Ovary (tissue), 7 donors: ENCODE measurements at regions not wholly inside any gene's neighbourhood (a gene's known extent, or its start where the extent isn't known, plus 50 kb on each side); places are given as distances from the start of the nearest gene placed in this dataset.

ENCODE experiments used
- DNase-seq, 5 donors: peaks; one replicate each; pipeline ENCODE4 v3.0.0-alpha.2; 2019 to 2020
- H3K27ac ChIP-seq, 2 donors: fragments of 200-600 bp; one replicate each; pipeline versions ENCODE4 v1.5.1 to v1.8.0; 2019 to 2022
- H3K27me3 ChIP-seq: fragments of 200-600 bp; one replicate; pipeline ENCODE4 v1.8.0; 2022
- H3K36me3 ChIP-seq: fragments of 200-600 bp; sonication (generic); one replicate; pipeline ENCODE4 v1.5.1; 2019
- H3K4me1 ChIP-seq: one replicate; pipeline ENCODE4 v1.8.1; 2013; ENCODE audit warnings: mild to moderate bottlenecking, moderate library complexity; ENCODE audit not compliant: insufficient read depth
- H3K4me3 ChIP-seq: fragments of 200-600 bp; sonication (generic); one replicate; pipeline ENCODE4 v1.5.1; 2017
- H3K9me3 ChIP-seq, 2 donors: fragments of 200-600 bp in 1 of 2; sonication (generic) in 1 of 2; one replicate each; pipeline versions ENCODE4 v1.5.1 to v1.8.1; 2013 to 2019; ENCODE audit warnings: mild to moderate bottlenecking in 1 of 2, moderate library complexity in 1 of 2
- CTCF ChIP-seq, 3 donors: fragments of 450-650 bp in 2 of 3; fragments of 200-600 bp in 1 of 3; IDR thresholded peaks; one replicate each; pipeline versions ENCODE4 v1.5.1 to v1.8.0; 2016 to 2022; ENCODE audit warnings: antibody characterized with exemption in 3 of 3, mild to moderate bottlenecking in 1 of 3
- EP300 ChIP-seq: sonication (generic); formaldehyde crosslinking; IDR thresholded peaks from one replicate; pipeline ENCODE4 v1.6.1; 2017; ENCODE audit warnings: antibody characterized with exemption
- POLR2A ChIP-seq: fragments of 450-650 bp; IDR thresholded peaks from one replicate; pipeline ENCODE4 v1.6.1; 2017; ENCODE audit warnings: antibody characterized with exemption, mild to moderate bottlenecking, moderate library complexity
- WGBS, 3 donors: extraction: QIAGEN DNeasy Blood & Tissue Kit in 1 of 3; methylation state at CpG; one replicate each; pipeline versions ENCODE4 v1.1.5 to v1.1.7; 2013 to 2017; 5-methylcytosine and 5-hydroxymethylcytosine counted together
- intact Hi-C, 4 donors: fragments of 100-400 bp; cut with DNase I; formaldehyde crosslinking; loops; one replicate each; pipeline versions ENCODE4 v1.11.0 to v1.15.1; 2022 to 2023
- donor health status: DM: no; HTN: no; CAD: no; lungs with moderate emphysema.
- donor health status: DM: no; HTN: no; CAD: no.
- donor health status: Bipolar disorder and iron deficiency.
- donor health status: DM: no; HTN: no; CAD: no.
- donor health status: DM: yes; HTN: yes; CAD: no.

DNA sequence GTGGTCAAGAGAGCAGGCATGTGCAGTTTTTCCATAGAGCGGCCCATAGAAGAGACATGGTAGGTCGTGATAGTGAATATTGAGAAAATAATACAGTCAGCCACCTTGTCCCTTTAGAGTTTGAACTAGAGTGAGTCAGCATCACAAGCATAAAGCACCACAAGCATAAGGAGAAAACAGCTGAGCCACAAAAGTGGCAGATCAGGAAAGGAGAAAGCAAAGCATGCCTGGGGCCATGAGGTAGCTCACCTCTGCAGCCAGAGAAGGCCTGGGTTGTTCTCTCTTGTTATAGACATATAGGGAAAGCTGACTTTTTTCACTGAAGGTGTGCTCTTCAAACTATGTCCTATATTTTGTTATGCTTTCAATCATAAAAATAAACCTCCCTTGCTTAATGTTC is 879.0 kb downstream of the DSC3 start:
- no peak overlapping the region for H3K4me3 ChIP-seq
- H3K27ac ChIP-seq = no peak overlapping the region
- no peaks in the 10 kb centered on the region for H3K9me3 ChIP-seq
- no peak for DNase-seq
- TF ChIP-seq POLR2A (no peak), CTCF (IDR thresholded peaks at IDR 0.05) (no peak), EP300 (no peak)
- intact Hi-C loops = no loop called here
- H3K4me1 ChIP-seq = no peaks in the 10 kb centered on the region
- H3K36me3 ChIP-seq = no peaks in the 10 kb centered on the region
- 91 to 94% (median 92%) methylated on average over 2 of the region's 2 CpGs for WGBS, 3 donors
- no peaks in the 10 kb centered on the region for H3K27me3 ChIP-seq

DNA sequence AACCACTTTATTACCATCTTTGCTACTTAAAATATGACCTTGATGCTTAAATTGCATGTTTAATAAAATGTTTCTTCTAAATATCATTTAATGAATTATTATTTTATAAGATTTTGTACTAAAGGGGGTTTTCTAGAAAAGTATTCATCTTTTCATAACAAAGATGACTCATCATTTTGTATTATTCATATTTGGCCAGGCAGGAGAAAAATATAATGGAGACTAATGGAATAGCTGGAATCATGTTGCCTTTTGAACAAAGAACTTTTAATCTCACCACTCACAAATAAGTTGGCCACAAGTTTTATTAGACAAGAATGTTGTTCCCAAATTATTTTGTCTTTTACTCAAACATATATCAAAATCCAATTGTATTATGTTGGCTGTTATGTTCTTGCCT is 882.4 kb downstream of the DSC3 start:
- intact Hi-C loops = no loop called here
- Histone ChIP-seq H3K27ac (no peak overlapping the region), H3K9me3 (no peaks in the 10 kb centered on the region), H3K4me3 (no peak overlapping the region), H3K36me3 (no peaks in the 10 kb centered on the region), H3K27me3 (no peaks in the 10 kb centered on the region), H3K4me1 (no peaks in the 10 kb centered on the region)
- DNase-seq = no peak
- no peak for TF ChIP-seq CTCF (IDR thresholded peaks at IDR 0.05)
- no peak for TF ChIP-seq EP300
- TF ChIP-seq POLR2A = no peak

DNA sequence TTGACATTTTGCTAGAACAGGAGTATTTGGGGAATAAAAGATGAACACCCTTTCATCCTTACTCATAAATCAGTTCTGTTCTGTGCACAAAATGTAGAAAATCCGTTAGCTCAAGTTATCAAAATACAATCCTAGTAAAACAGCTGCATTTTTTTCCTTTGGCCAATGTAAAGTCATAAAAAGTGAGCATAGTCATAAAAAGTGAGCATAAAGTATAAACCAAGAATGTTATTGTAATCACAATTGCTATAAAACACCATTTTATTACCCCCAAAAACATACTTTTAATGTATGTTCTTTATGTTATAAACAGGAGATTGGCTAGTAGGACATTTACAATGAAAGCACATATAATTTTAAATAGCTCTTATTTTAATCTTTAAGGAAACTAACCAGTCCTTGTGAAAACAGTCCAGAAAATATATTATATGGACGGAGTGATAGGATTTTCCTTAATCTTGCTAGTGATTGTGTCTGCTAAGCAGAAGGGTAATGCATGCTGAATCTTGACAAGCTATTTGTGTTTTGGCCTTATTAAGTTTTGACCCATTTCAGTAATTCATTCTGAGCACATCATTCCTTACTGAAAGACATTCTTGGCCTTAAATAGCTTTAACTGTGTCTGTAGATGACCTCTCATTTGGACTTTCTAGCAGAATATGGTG is 891.8 kb downstream of the DSC3 start:
- no peaks in the 10 kb centered on the region for H3K36me3 ChIP-seq
- H3K27ac ChIP-seq = no peak overlapping the region
- 53 to 67% (median 61%) methylated on average over 2 of the region's 2 CpGs for WGBS, 3 donors
- H3K4me1 ChIP-seq = no peaks in the 10 kb centered on the region
- no peaks in the 10 kb centered on the region for H3K9me3 ChIP-seq
- TF ChIP-seq EP300 (no peak), CTCF (IDR thresholded peaks at IDR 0.05) (no peak), POLR2A (no peak)
- H3K27me3 ChIP-seq = no peaks in the 10 kb centered on the region
- intact Hi-C loops = no loop called here
- no peak for DNase-seq
- no peak overlapping the region for H3K4me3 ChIP-seq

GRCh38 chr18:30149585-30149984 is 893.0 kb downstream of the DSC3 start:
- H3K36me3 ChIP-seq = no peaks in the 10 kb centered on the region
- DNase-seq = no peak
- H3K27me3 ChIP-seq = no peaks in the 10 kb centered on the region
- no peak overlapping the region for H3K4me3 ChIP-seq
- no peaks in the 10 kb centered on the region for H3K4me1 ChIP-seq
- H3K27ac ChIP-seq = no peak overlapping the region
- intact Hi-C loops = loop anchor here in 1 of 4 donors (5.0 kb wide), 1 partner anchor 1367 kb away; no protein-coding TSS in a partner anchor
- H3K9me3 ChIP-seq = no peaks in the 10 kb centered on the region
- TF ChIP-seq EP300 = no peak
- no peak for TF ChIP-seq CTCF (IDR thresholded peaks at IDR 0.05)
- TF ChIP-seq POLR2A = no peak
